ENCODE measurements at regions not wholly inside any gene's neighbourhood (a gene's known extent, or its start where the extent isn't known, plus 50 kb on each side); places are given as distances from the start of the nearest gene placed in this dataset.

DNA sequence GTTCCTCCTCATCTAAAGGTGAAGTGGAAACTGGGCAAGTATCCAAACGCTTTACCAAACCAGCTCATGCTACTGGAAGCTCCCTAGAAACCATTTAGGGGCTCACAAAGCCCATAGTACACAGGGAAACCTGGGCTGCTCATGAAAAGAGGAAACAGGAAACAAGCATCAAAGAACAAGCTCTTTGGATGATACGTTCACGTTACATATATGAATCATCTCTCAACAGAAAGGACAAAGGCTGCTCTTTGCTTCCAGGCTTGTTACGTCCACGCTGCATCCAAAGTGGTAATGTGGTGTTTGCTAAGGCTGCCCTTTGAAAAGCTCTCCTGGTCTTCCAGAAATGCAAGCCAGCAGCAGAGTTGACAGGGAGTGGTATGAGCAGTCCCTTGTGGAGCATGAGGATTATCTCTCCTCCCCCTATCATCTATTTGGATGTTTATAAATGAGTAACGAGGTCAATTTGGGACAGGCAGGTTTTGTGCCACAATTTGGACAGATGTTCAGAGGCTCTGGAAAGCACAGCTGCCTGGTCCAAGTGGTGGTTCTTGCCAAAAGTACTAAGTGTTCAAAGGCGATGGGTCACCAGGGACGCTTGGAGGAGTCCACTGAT lies 98.0 kb upstream of the RORA start:
- no peak for DNase-seq

DNA sequence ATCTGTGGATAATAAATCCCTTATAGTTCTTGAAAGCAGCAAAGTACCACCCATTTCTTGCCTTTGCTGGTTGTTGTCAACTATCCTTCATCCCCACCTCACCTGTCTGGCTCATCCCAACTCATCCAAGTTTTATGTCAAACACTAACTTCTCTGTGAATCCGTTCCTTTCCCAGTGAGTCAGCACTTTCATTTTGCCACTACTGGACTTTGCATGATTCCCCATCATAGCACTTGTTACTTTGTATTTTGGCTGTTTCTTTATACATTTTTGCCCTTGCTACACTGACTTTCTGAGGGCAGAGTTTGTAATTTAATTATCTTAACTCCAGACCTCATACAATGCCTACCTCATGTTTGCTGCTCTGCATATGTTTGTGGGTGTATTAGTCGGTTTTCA lies 90.8 kb upstream of the RORA start:
- DNase-seq: no peak

DNA sequence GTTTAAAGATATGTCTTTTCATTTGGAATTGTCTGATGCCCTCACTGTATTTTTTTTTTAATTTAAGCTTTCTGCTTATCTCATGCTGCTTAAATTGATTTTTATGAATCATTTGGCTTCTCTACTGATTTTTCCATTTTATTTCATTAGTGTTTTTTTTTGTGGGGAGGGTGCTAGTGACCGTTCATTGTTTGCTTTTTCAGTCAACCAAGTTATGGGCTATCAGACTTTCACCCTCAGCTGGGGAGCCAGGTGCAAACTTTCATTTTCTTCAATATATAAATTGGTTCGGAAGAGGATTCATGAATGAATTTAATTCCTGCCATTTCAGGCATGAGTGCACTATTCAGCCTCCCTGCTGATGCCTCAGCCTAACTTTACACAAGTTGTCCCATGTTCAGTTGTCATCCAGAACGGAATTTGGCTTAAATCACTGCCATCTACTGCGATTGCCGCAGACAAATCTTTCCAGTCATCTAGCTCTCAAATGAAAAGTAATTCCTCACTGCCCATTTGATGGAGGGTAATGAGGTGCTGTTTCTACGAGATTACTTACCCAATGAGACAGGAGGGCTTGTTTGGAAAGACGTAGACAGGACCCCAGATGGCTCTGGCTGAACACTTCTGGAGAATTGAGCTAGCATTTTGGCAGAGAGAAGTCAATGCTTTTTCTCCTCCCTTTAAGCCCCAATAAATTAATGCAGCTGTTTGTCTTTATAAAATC lies 89.9 kb upstream of the RORA start:
- no peak for DNase-seq

DNA sequence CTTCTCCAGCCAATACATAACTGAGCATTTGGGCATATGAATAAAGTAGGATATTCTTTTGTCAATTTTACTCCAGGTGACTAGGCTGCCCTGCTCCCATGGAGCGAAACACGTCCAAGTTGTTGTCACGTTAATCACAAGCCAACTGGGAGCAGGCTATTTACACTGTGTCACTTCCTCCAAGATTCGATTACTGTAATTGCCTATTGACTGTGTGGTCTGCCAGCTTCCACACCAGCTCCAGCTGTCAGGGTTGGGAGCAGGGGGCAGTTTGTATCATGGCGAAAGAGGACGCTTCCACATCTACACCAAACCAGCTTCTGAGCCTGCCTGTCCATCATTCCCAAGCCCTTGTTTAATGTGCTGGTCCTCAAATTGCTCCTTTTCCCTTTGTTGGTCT lies 89.2 kb upstream of the RORA start:
- no peak for DNase-seq

DNA sequence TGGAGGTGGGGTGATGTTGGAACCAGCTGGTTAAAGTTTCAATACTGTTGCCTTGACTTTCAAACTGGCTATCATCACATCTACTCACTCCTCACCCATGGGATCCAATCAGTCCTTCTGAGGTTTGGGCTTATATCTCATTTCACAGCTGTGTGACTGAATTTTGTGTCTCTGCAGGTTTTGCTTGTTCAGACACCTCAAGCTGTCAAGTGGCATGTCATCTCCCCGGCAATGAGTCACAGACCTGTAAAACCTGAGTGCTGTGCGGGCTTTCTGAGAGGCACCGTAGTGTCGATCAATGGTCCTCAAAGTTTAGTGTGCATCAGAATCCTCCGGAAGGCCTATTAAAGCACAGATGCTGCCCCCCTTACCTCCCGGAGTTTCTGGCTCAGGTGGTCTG lies 86.4 kb upstream of the RORA start:
- DNase-seq: no peak

DNA sequence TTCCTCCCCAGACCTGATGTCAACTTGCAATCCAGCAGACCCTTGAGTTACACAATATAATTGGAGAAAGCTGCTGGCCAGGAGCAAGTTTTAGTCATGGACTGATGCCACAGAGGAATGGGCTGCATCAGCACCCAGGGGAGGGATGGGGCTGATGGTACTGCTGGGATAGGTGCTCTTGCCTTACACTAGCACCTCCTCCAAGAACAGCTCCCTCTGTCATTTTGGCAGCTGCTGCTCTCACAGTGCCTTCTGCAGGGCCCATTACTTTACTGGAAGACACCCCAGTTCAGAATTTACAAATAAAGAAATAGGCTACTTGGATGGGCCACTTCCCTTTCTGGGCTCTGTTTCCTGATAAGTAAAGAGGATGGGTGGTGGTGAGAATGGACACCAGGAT lies 85.3 kb upstream of the RORA start:
- no peak for DNase-seq

DNA sequence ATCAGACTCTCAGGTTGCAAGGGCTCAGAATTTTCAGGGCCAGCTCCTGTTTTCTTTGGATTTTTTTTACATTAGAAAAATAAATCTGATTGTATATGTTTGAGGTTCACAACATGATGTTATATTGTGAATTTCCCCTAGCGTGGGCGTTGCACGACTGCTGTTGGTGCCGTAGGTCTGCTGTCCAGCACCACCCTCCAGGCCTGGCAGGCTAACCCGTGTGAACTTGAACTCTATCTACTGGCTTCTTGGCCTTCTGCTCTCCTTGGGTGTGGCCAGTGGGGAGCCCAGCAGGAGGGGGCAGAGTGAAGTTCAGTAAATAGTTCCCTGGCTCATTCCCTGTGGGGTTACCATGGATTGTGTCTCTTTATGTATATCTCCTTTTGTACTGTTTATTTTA lies 80.5 kb upstream of the RORA start:
- DNase-seq: no peak

DNA sequence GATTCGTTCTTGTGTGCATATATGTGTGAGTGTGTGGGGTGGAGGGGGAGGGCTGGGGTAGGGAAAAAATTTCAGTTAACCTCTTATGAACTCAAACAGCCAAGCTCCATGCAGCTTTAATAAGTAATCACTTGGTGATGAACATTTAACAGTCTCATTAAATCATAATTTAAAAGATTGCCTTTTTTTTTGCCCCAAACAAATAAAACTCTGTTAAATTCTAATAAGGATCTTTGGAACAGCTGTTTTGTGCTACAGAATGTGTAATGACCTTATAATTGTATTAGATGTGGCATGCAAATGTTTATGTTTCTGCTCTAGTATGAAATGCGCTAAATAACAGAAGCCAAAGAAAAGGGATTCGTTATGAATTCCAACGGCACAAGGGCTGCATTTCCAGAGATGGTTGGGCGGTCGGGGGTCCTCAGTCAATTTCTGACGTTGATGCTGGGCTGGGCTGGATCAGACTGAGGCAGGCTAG lies 80.0 kb upstream of the RORA start:
- no peak for DNase-seq

DNA sequence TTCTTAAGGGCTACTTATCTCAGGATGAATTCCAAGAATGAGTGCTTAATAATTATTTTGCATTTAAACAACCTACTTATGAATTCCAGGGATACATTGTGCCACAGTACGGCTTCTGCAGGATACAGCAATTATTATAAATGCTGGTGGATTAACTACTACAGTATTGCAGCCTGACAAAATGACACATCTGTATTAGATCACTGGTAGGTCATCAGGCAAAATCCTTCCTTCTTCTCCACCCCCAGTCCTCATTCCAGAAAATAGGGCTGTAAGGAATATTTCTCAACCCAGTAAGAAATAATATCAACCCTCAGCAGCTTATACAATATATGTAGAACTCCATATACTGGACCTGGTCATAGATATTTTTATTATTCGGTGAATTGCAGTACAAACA lies 79.3 kb upstream of the RORA start:
- no peak for DNase-seq

DNA sequence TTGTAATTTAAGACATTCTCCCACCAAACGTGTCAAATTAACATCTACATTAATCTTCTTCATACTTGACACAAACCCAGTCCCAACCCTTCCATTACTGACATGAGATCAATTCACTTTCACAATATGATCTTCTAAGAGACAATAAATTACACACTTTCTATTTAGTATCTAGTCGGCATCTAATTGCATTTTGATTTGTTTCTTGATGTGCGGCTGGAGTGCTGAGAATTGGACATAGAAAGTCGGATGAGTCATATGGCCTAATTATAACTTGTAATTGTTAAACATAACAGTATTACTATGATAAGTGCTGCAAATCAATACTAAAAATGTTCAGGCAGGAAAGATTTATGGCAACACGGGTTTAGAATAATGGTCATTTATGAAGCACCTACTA lies 78.4 kb upstream of the RORA start:
- DNase-seq: no peak

DNA sequence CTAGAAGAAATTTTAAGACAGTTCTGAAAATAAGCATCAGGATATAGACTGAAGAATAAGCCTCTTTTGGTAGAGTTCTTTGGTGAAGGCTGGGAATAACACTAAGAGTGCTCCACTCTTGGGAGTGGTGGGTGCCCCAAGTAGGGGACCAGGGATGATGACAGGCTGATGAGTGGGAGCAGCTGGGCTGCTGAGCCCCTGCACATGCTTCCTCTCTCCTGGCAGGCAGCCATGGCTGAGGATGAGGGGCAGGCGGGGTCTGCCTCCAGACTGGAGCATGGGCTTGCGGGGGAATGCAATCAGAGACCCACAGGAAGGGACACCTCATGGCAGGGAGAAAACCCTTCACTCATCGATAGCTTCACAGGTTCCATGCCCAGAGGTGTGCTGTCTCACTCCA lies 72.6 kb upstream of the RORA start:
- DNase-seq: no peak

DNA sequence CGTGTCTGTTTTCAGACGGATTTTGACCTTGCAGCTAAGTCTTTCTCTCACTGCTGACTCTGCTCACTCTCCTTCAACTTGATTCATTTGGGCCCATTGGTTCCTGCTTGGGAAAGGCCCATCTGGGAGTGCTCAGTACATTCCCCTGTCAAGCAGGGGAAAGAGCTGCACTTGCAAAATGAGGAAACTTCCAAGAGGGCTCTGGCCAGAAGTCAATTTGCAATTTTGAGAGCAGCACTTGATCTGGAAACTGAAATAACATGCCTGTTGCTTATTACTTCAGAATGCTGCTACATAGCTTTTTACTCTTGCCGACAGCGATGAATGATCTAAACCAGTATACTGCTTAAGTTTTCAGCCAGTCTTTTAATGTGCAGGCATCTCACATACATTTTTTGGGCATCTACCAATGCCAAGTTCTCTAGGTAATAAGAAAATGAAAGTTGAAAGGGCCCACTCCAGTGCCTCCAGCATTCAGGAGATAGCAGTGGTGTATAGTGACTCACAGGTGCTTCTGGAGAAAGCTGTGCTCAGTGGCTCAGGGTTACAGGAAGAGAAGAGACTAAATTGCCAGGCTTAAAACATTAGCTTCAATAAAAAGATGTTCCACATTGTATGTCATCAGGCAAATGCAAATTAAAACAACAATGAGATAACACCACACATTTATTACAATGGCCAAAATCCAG lies 70.1 kb upstream of the RORA start:
- DNase-seq: no peak

DNA sequence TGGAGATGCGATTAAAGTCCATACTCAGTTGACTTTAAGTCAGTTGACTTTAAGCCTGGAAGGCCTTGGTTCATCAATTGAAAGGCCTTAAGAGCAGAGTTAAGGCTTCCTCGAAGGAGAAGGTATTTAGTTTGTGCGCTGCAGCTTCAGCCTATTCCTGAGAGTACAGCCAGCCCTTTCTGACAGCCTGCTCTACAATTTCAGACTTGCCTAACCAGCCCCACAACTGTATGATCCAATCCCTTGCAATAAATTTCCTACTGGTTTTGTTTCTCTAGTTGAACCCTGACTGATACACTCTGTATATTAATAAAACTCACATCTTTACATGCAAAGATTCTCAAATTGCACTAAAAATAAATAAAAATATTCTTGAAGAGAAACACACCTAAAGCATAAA lies 66.1 kb upstream of the RORA start:
- no peak for DNase-seq

DNA sequence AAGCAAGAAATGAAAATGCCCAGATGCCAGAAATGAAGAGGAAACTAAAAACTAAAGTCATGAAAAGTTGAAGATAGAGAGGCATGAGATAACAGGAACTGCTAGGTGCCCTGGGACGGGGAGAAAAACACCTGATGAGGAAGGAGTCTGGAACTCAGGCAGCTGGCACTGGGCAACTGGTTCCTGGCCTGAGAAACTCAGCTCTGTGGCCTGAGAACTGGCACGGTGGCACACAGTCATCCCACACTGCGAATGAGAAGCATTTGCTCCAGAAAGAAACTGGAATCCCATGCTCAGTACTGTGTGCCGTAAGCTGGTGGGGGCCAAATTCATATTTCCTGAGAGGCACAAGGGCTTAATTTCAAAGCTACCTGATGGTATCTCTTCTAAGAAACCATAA lies 53.6 kb upstream of the RORA start:
- no peak for DNase-seq

DNA sequence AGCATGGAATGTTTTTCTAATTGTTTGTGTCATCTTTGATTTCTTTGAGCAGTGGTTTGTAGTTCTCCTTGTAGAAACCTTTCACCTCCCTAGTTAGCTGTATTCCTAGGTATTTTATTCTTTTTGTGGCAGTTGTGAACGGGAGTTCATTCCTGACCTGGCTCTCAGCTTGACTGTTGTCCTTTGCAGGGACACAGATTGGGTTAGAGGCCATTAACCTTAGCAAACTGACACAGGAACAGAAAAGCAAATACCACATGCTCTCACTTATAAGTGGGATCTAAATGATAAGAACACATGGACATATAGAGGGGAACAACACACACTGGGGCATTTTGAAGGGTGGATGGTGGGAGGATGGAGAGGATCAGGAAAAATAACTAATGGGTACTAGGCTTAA lies 52.2 kb upstream of the RORA start:
- no peak for DNase-seq
